Right lobe of liver (tissue), 4 donors: ENCODE measurements at regions not wholly inside any gene's neighbourhood (a gene's known extent, or its start where the extent isn't known, plus 50 kb on each side); places are given as distances from the start of the nearest gene placed in this dataset.

Source experiments
- CTCF ChIP-seq, 4 donors: fragments of 200-600 bp in 3 of 4; fragments of 450-650 bp in 1 of 4; IDR thresholded peaks; one replicate each; pipeline versions ENCODE4 v1.5.1 to v1.8.0; 2016 to 2022; ENCODE audit warnings: antibody characterized with exemption in 4 of 4, mild to moderate bottlenecking in 2 of 4
- POLR2A ChIP-seq: fragments of 450-650 bp; IDR thresholded peaks from one replicate; pipeline ENCODE4 v1.6.1; 2017; ENCODE audit warnings: antibody characterized with exemption, mild to moderate bottlenecking
- donor health status: DM: no; HTN: no; CAD: no.
- donor health status: DM: no; HTN: no; CAD: no.
- donor health status: DM: no; HTN: yes; CAD: no.

DNA sequence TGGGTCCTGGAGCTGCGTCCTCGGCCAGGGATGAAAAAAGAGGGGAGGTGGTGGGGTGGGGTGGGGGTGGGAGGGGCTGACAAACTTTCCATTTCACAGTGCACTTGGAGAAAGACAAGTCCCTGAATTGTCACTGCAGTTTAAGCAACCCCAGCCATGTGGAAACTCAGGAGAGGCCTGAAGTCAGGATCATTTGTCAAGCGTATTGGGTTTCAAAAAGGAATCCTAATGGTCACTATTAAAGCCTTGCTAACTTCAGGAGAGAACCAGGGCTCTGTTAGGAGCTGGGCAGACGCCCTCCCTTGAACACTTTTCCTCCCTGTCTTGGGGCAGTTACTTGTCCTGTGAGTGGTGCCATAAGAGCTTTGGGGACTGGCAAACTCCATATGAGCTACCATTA, 159.9 kb downstream of the FNDC1 start:
- no peak for TF ChIP-seq CTCF (IDR thresholded peaks at IDR 0.05)
- TF ChIP-seq POLR2A: no peak
